Muscle layer of duodenum (tissue), 2 donors: ENCODE measurements at regions not wholly inside any gene's neighbourhood (a gene's known extent, or its start where the extent isn't known, plus 50 kb on each side); places are given as distances from the start of the nearest gene placed in this dataset.

Experiments
- H3K27ac ChIP-seq: one replicate; pipeline ENCODE4 v1.7.0; 2013; ENCODE audit warnings: mild to moderate bottlenecking, low read length
- H3K27me3 ChIP-seq: one replicate; pipeline ENCODE4 v1.7.0; 2013; ENCODE audit warnings: low read depth, mild to moderate bottlenecking, control low read depth, low read length
- H3K36me3 ChIP-seq, 2 donors: one replicate each; pipeline ENCODE4 v1.7.0; 2013; ENCODE audit warnings: low read length in 2 of 2, control low read depth in 1 of 2, mild to moderate bottlenecking in 1 of 2; ENCODE audit not compliant: insufficient read depth in 2 of 2, control insufficient read depth in 1 of 2
- H3K4me1 ChIP-seq, 2 donors: one replicate each; pipeline ENCODE4 v1.7.0; 2013; ENCODE audit warnings: low read length in 2 of 2, mild to moderate bottlenecking in 2 of 2, control low read depth in 1 of 2, moderate library complexity in 1 of 2; ENCODE audit not compliant: insufficient read depth in 2 of 2, control insufficient read depth in 1 of 2
- H3K4me3 ChIP-seq, 2 donors: one replicate each; pipeline ENCODE4 v1.7.0; 2013; ENCODE audit warnings: low read length in 2 of 2, low read depth in 1 of 2, mild to moderate bottlenecking in 1 of 2
- H3K9me3 ChIP-seq, 2 donors: one replicate each; pipeline ENCODE4 v1.7.0; 2013; ENCODE audit warnings: low read length in 2 of 2, control low read depth in 1 of 2, mild to moderate bottlenecking in 1 of 2; ENCODE audit not compliant: control insufficient read depth in 1 of 2
- donor health status: healthy.

DNA sequence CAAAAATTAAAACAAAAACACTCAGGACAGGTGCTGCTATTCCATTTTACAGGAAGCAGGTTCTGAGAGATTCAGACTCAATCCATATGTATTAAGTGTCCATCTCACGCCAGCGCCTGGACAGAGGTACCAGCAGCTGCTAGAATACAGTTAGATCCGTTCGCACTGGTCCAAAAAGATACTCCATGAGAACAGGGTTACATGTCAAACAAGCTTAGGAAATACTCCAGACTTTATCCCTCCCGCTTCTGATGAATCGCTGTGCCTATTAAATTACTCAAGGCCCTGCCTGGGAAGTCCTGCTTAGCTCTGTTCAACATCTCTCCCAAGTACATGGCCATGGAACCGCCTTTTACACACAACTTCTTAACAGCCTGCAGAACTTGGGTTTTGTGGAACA is 50.2 kb upstream of the SLC35C1 start:
- Histone ChIP-seq H3K4me1 (peaks cover 5 to 14% of the 10 kb centered on the region in 2 donors), H3K9me3 (no peaks in the 10 kb centered on the region), H3K27ac (no peak overlapping the region), H3K27me3 (peaks cover 4% of the 10 kb centered on the region), H3K4me3 (no peak overlapping the region), H3K36me3 (no peaks in the 10 kb centered on the region)

DNA sequence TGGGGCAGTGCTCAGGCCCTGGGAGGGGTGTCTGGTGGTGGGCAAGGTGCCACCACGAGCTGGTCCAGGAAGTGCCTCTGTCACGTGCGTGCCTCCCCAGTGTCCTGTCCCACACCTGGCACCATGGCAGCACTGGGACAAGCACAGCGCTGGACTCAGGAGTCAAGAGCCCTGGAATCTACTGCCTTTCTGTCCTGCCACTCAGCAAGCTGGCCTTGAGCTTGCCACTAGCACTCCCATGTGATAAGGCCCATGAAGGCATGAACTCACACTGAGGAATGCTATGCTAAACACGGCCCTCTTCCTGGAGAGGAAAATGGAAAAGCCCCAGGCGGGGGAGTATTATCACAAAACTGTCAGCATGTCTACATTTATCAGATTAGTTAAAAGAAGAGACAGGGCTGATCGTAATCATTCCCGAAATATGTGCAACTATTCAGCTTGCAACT is 50.7 kb upstream of the SLC35C1 start:
- H3K4me3 ChIP-seq: no peak overlapping the region
- H3K27ac ChIP-seq: no peak overlapping the region
- no peaks in the 10 kb centered on the region for H3K36me3 ChIP-seq
- H3K9me3 ChIP-seq: no peaks in the 10 kb centered on the region
- H3K27me3 ChIP-seq: peaks cover 4% of the 10 kb centered on the region
- peaks cover 5 to 14% of the 10 kb centered on the region in 2 donors for H3K4me1 ChIP-seq

DNA sequence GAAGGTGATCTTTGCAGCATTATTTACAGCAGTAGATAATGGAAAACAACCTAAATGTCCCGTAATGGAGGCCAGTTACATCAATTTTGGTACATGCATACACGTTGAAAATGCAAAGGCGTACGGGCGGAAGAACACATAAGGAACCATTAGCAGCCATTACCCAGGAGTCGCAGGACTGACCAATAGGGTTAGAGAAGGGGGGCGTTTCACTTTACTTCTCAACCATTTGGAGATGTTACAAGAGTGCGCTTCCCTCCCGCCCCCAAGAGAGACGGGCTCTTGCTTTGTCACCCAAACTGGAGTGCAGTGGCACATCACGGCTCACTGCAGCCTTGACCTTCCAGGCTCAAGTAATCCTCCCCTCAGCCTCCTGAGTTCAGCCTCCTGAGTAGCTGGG is 52.8 kb upstream of the SLC35C1 start:
- no peak overlapping the region for H3K4me3 ChIP-seq
- H3K27ac ChIP-seq: no peak overlapping the region
- H3K4me1 ChIP-seq: peaks cover 5 to 14% of the 10 kb centered on the region in 2 donors
- no peaks in the 10 kb centered on the region for H3K36me3 ChIP-seq
- H3K27me3 ChIP-seq: peaks cover 4% of the 10 kb centered on the region
- H3K9me3 ChIP-seq: no peaks in the 10 kb centered on the region

- H3K27ac ChIP-seq: no peak overlapping the region
- peaks cover 5 to 14% of the 10 kb centered on the region in 2 donors for H3K4me1 ChIP-seq
- H3K4me3 ChIP-seq: no peak overlapping the region
- peaks cover 4% of the 10 kb centered on the region for H3K27me3 ChIP-seq
- H3K36me3 ChIP-seq: no peaks in the 10 kb centered on the region
- no peaks in the 10 kb centered on the region for H3K9me3 ChIP-seq
These were observed 53.5 kb upstream of the SLC35C1 start for GRCh38 chr11:45751430-45751829.

DNA sequence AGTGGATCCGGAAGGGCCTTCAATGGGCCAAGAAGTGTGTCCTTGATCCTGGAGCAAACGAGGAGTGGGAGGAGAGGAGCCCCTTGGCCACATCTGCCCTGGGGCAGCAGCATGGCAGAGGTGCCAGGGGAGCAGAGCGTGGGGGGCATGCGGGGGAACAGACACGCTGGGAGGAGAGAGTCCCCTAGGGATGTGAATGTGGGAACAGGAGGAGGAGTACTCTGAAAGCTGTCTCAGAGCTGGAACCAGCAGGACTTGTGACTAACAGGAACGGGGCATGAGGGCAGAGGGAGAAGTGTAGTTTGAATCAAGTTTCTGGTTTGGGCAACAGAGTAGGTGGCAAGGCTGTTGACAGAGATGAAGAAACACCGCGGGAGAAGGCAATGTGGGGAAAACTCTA is 54.5 kb upstream of the SLC35C1 start:
- peaks cover 4% of the 10 kb centered on the region for H3K27me3 ChIP-seq
- peaks cover 5 to 9% of the 10 kb centered on the region in 2 donors for H3K4me1 ChIP-seq
- no peak overlapping the region for H3K27ac ChIP-seq
- no peak overlapping the region for H3K4me3 ChIP-seq
- H3K36me3 ChIP-seq: no peaks in the 10 kb centered on the region
- H3K9me3 ChIP-seq: no peaks in the 10 kb centered on the region

DNA sequence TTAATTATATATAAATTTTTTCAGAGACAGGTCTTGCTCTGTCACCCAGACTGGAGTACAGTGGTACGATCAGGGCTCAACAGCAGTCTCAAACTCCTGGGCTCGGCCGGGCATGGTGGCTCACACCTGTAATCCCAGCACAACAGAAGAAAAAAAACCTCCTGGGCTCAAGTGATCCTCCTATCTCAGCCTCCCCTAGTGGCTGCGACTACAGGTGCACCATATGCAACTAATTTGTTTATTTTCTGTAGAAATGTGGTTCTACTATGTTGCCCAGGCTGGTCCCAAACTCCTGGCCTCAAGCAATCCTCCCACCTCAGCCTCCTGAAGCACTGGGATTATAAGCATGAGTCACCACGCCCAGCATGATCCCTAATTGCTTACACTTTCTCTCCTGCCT is 56.1 kb upstream of the SLC35C1 start:
- no peaks in the 10 kb centered on the region for H3K4me1 ChIP-seq
- H3K27me3 ChIP-seq: peaks cover 4% of the 10 kb centered on the region
- H3K4me3 ChIP-seq: no peak overlapping the region
- H3K36me3 ChIP-seq: no peaks in the 10 kb centered on the region
- H3K9me3 ChIP-seq: no peaks in the 10 kb centered on the region
- H3K27ac ChIP-seq: no peak overlapping the region

GRCh38 chr11:45745065-45745811 is 59.7 kb upstream of the SLC35C1 start:
- Histone ChIP-seq H3K4me1 (no peaks in the 10 kb centered on the region), H3K36me3 (no peaks in the 10 kb centered on the region), H3K4me3 (no peak overlapping the region), H3K27ac (peak overlapping the region; percentile 4), H3K9me3 (no peaks in the 10 kb centered on the region), H3K27me3 (no peaks in the 10 kb centered on the region)

GRCh38 chr11:45743556-45744468 is 61.1 kb upstream of the SLC35C1 start:
- H3K36me3 ChIP-seq: no peaks in the 10 kb centered on the region
- H3K4me1 ChIP-seq: no peaks in the 10 kb centered on the region
- H3K27ac ChIP-seq: no peak overlapping the region
- H3K27me3 ChIP-seq: no peaks in the 10 kb centered on the region
- H3K4me3 ChIP-seq: no peak overlapping the region
- no peaks in the 10 kb centered on the region for H3K9me3 ChIP-seq

GRCh38 chr11:45741582-45741981 is 63.4 kb upstream of the SLC35C1 start:
- Histone ChIP-seq H3K9me3 (no peaks in the 10 kb centered on the region), H3K36me3 (no peaks in the 10 kb centered on the region), H3K27me3 (no peaks in the 10 kb centered on the region), H3K27ac (no peak overlapping the region), H3K4me3 (no peak overlapping the region), H3K4me1 (no peaks in the 10 kb centered on the region)

DNA sequence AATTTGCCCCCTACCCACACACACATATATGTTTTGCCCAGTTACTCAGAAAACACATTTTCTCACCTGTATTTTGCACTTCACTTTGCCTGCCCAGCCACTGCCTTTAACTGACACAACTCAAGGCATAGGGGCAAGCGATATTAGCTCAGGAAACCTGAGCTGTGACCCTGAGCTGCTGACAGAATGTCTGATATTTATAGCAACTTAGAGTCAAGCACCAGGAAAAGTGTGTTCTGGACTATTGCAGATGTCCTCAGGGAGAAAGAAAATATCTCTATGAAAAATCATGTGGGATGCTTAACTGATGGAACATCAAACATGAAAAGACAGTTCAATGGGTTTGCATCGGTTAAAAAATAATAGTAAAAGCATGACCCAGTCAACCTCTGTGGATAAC is 63.9 kb upstream of the SLC35C1 start:
- Histone ChIP-seq H3K27ac (no peak overlapping the region), H3K4me3 (no peak overlapping the region), H3K36me3 (no peaks in the 10 kb centered on the region), H3K9me3 (no peaks in the 10 kb centered on the region), H3K4me1 (no peaks in the 10 kb centered on the region), H3K27me3 (no peaks in the 10 kb centered on the region)

GRCh38 chr11:45739866-45740265 is 65.1 kb upstream of the SLC35C1 start:
- Histone ChIP-seq H3K9me3 (no peaks in the 10 kb centered on the region), H3K4me1 (no peaks in the 10 kb centered on the region), H3K4me3 (no peak overlapping the region), H3K36me3 (no peaks in the 10 kb centered on the region), H3K27me3 (no peaks in the 10 kb centered on the region), H3K27ac (no peak overlapping the region)
